Dermis microvascular lymphatic vessel endothelial cell (primary cell): ENCODE measurements at regions not wholly inside any gene's neighbourhood (a gene's known extent, or its start where the extent isn't known, plus 50 kb on each side); places are given as distances from the start of the nearest gene placed in this dataset.
A peak's percentile ranks its signal among the peaks of the same experiment; 100 is the strongest.

Experiments used
- DNase-seq, 2 donors: peaks; one replicate each; pipeline versions ENCODE4 v3.0.0 to v3.0.0-alpha.2; 2010; ENCODE audit warnings: low read depth in 2 of 2

DNA sequence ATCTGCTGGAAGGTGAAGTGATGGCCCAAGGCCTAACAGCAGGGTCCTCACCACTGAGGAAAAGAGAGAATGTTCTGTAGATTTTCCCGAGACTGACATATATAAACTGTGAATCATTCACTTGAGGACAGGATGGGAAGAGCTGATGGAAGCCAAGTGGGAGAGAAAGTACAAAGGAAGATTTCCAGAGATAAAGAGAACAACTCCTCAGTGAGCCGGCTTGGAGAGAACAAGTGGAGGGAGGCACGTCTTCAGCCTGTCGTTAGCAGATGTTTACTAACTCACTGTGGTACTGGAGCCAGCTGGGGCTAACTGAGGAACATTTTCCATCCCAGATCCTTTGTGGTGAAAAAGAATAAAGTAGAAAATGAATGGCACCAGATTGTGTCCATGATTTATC lies 552.9 kb upstream of the TNP1 start:
- DNase-seq: no peak

DNA sequence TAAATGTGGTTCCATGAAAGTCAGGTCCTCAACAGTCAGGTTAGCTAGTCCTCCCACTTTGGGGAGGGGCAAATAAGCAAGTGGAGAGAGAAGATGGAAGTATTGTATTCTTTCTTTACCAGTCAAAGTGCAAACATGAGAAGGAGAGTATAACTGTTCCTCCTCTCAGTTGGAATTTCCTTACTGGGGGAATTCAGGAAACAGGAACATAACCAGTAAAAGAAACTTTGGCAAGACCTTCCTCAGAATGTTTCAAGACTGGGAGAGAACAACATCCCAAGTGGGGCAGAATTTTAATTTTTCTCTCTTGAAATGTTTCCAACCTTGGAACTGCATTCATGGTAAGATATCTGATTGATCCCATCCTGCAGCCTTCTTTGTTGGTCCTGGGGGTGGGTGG lies 552.4 kb upstream of the TNP1 start:
- no peak for DNase-seq

DNA sequence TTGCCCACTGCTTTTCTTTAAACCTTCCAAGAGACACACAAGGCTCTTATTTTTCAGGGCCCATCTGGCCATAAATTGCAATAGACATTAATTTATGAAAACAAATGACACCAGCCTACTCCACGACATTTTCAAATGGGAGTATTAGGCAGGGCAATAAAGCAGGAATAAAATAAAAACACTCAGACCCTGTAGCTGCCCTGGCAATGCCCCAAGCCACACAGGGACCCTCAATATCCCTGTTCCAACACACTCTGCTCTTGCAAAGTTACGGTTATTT lies 550.8 kb upstream of the TNP1 start:
- DNase-seq: no peak

DNA sequence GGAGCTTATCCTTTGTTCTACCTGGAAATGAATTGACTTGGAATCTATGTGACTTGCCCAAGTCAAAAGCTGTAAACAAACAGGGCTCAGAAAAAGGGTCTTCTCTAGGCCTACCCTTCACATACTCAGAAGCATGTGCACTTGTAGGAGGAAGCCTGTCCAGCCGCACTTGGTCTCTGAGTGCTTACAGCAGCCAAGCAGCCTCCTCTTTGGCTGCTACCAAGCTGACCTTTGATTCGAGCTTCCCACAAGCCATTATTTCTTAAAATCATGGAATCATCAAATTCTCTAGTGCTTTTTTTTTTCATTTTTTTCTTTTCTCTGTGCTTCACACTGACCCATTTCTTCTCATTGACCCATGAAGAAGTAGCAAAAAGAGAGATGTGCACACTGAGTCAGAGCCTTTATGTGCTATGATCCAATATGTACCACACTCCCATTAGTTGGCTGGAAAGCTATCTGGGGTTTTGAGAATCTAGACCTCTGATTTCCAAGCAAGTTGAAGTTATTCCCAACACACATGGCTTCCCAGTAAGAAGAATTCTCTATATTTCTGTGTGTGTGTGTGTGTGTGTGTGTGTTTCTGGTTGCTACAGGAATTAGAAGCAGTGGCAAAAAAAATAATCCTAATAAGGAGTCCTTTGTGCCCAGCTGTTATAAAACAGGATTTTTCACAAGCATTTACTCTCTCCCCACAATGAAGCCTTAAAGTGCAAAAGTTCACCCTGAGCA lies 550.3 kb upstream of the TNP1 start:
- DNase-seq: no peak

DNA sequence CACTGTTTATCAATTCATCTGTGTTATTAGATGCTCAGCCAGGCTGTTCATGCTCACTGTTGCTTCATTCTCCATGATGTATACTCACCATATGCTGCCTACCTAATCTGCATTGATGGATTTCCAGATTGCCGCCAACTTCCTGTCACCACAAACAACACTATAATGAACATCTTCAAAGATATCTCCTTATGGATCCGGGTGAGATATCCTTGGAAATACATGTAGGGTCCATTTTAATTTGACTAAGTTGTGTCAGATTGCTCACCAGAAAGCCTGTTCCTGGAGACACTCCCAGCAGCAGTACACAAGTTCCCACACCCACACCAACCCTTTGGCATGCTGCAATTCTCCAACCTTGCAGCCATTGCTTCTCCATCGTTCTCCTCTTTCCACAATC lies 547.5 kb upstream of the TNP1 start:
- no peak for DNase-seq

DNA sequence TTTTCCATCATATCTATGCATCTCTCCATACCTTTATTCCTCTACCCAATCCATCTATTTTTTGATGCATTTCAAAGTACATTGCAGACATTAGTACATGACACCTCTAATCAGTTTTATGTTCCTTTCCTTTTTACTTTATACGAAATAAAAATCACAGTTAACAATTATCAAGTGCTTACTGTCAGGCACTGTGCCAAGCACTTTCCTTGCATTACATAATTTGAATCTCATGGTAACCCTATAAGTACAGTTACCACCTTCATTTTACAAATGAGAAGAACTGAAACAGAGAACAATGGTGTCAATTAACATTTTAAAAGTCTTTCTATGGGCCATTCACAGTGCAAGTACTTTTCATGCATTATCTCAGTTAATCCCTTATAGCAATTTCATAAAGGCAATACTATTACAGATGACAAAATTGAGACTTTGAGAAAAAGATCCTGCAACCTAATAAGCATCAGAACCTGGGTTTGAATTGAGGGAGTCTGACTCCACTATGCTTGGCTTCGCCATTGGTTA lies 544.4 kb upstream of the TNP1 start:
- no peak for DNase-seq

DNA sequence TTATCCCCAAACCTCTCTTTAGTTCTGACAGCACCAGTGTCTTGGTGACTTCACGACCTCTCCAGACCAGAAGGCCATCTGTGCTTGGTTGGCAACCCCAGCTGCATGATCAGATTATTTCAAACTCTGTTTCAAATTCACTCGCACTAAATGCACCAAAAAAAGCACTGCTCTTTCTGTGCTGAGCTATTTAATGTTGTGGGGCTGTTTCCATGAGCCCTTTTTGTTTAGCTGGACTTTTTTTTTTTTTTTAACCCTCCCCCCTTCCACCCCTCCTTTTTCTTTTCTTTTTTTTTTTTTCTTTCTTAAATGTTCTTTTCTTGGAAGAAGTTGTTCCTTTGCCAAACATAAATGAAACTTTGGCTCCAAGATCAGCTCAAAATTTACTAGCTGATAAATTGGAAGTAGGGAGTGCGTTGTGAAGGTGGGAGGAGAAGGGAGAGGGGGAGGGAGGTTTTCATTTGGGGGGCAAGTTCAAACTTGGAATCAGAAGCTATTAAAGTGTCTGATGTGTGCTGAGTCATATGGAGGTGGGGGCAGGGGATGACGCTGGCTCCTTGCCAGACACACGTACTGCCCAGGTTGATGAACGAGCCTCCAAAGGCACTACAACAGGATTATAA lies 543.0 kb upstream of the TNP1 start:
- DNase-seq: peak in 1 of 2 donors; percentile 5

DNA sequence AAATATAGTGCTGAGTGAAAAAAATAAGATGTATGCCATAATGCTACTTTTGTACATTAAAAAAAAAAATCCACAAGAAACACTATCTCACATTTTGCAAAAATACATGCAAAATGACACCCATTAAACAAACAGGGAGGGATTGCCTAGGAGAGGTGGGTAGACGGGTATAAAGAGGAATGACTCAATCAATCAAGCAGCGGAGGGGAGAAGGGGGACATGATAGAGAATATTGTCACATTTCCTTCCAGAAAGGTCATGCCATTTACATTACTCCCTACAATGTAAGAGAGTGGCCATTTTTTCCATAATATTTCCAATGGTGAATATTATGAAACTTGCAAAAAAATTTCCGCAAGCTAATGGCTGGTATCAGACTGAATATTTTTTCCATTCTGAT lies 542.3 kb upstream of the TNP1 start:
- DNase-seq: no peak

DNA sequence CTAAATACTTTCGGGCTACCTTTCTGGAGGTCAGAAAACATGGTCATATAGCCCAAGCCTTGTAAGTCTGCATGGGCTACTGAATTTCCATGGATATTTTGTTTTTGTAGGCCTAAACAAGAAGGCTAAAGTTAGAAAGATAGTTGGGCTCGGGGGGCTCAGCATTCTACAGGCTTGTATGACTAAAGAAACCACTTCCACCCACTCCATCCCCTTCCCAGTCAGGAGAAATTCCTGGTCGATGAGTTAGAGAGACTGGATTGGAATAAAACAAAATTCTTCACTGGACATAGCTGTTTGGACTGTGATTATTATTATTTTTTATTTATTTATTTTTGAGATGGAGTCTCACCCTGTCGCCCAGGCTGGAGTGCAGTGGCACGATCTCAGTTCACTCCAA lies 539.4 kb upstream of the TNP1 start:
- no peak for DNase-seq

DNA sequence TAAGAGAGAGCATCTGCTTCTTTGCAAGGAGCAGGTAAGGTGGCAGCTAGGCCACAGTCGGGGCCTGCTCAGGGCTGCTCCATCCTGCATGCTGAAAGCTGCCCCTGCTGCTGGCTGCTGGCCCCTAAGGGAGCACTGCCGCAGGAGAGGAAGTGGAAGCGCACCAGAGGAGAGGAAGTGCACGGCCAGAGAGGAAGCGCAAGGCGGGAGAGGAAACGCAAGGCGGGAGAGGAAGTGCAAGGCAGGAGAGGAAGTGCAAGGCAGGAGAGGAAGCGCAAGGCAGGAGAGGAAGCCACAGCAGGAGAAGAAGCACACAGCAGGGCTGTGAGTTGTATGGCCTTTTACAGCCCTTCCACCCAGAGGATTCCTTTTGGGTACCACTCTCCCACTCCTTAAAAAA lies 539.0 kb upstream of the TNP1 start:
- DNase-seq: no peak

DNA sequence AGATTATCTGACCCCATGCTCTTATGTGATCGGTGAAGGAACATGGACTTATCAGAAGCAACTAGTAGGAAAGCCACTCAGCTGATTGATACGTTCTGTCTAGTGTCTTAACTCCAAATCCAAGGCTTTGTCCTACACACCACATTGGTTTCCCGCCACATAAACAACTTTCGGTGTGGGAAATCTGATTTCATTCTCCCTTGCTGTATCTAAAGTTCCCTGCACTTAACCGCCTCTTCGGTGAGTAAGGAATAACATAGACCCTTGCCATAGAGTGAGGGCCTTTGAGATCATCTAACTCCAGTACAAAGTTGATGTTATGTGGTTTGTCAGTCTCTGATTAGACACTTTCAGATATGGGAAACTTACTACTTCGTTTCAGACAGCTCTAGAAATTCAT lies 538.2 kb upstream of the TNP1 start:
- no peak for DNase-seq

DNA sequence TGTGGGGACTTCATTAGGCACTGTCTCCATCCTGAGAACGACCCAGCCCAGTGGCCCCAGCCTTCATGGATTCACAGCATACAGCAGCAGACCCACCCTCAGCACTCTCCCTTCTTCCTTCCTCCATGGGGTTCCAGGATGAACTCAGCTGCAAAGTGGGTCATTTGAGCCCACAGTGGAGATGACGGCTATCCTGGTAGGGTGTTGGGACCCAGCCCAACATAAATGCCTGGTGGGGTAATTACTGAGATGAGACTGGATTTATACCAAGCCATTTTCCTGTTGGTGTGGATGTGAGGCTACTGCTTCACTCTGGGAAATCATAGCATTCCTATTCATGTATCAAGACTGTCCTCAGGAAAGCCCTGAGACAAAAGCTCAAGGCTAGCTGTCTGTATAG lies 536.7 kb upstream of the TNP1 start:
- no peak for DNase-seq

DNA sequence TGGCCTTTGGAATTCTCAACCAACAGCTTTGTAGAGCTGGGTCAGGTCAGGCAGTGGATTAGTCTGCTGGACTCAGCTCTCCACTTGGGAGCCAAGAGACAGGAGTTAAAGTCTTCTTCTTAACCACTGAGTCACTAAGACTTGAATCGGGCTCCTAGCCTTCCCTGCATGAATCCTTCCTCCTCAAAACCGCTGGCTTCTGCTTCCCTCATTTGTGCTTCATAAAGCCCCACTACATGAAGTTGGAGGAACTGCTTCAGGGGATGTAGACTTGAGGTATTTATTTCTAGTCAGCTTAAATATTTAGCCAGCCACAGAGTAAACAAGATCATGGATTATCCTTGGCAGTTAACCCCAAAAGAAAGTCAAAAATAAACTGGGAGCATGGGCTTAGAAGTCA lies 536.3 kb upstream of the TNP1 start:
- no peak for DNase-seq

DNA sequence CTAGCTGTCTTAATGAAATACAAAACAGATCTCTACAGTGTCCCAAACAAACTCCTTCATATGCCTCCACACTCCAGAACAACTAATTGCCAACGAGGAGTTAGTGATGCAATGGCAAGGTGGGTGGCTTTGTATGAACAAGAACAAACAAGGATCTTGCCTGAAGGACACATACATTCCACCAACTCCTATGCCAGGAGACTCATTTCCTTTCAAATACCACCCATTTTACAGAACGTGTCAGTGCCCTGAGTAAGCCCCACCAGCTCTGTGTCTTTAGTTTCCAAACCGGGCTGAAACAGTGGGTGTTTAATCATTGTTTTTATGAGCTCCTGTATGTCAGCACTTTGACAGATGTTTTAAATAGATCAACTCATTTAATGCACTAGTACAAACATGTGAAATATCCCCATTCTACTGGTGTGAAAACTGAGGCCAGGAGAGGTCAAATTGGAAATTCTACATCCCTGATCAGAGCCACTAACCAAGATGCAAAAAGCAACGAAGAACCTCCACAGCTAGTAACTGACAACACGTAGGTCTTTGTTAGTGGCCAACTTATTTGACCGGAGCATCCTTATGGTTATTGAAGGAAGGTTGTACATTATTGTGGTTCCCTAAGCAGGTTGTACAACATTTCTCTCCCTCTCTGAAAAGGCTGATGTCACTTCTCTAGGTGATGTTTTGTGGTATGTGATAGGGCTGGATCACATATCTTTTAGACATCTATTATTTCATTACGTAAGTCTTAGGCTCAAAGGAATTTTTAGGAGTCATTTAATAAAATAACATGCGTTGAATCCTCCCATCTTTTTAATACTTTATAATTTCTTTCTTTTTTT lies 534.9 kb upstream of the TNP1 start:
- no peak for DNase-seq

DNA sequence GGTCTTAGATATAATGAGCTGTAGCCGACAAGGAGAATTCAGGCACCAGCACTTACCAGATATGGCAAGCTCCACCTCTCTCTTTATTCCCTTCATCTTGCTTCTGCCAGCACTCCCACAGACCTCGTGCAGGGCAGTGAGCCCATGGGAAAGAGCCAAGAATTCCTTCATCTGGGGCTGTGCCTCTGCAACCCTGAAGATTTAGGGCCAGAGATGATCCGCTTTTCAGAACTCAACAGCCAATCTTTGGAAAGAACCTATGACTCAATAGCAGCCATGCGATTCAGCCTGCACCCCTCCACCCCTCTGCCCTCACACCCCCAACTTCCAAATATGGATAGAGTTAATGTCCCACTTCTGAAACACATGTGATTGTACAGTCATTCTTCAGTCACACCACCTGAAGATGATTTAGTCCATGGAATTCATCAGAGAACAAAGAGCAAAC lies 533.7 kb upstream of the TNP1 start:
- no peak for DNase-seq

DNA sequence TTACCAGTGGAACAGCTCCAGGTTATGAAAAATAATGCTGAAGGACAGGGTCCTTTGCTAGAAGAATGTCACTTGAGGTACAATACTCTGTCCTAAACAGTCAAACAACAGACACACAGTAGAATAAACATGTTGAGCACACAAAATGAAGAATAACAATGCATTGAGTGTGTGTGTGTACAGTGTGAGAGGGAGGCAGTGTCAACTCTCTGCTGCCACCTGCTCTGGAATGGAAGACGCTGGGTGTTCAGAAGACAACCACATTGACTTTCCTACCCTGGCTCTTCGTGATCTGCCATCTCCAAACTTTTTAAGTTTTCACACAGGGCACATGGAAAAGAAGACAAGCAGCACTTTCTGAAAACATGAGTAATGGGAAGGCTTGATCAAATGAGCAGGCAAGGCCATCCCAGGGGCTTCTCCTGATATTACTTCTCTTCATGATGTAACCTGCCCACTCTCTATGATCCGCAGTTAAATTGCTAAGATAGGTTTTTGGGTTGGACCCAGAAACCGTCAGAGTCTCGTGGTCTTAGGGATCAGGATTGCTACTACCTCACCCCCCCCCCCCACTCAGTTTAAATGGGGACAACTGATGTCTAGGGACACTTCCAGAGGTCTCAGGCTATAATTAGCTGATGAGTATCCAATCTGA lies 533.2 kb upstream of the TNP1 start:
- no peak for DNase-seq

DNA sequence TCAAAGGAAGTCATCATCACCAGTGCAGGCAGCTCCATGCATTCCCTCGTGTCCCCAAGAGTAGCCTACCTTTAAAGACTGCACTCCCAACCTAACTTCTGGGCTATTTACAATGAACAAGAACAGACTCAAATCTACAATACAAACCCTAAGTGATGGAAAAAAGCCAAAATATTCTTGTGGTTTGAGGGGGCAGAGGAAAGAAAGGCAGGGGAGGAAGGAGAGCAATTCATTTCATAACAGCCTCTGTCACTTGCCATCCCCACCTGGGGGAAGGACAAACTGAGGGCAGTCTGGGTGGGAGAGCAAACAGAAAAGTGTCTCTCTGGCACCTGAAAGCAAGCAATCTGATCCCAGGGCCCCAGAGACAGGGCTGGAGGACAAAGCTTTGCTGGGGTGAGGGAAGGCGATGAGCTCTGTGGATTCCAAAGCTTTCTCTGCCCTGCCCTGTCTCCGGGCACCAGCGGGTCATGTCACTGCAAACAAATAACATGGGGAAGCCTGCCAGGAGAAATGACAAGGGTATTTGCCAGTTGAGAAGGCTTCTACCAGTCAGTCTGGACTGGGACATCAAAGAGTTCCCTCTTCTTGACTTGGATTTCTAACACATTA lies 528.0 kb upstream of the TNP1 start:
- no peak for DNase-seq

DNA sequence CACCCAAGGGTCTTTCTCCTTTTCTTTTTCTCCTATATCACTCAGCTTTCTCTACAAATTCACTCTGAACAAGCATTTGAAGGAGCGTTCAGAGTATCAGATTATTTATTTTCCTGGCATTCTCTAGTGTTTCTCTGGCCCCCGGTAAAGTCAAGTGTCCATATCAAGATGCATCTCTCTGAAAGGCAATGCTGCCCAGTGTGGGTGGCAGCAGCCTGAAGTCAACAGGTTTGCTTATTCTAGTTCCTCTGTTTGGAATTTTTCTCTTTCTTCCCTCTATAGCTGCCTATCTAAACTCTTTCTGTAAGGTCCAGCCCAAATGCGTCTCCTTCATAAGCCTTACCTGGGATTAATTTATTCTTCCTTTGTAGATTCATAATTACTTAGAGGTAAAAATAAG lies 526.2 kb upstream of the TNP1 start:
- no peak for DNase-seq

DNA sequence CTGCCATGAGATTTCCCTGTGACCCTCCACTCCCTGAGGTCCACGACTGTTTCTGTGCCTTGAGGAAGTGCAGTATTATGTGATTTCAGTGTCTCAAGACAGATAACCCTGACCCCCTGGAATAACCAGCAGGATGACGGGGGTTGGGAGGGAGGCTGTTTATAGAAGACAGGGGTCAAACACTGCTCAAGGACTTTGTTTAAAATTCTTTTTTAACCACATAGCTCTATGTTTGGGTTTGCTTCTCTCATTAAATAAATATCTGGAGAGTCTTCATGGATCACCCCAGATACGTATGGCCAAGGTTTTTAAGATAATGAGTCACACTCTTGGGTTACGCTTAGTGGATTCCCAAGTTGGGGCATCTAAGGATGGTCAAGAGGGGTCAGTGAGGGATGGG lies 523.8 kb upstream of the TNP1 start:
- DNase-seq: no peak

DNA sequence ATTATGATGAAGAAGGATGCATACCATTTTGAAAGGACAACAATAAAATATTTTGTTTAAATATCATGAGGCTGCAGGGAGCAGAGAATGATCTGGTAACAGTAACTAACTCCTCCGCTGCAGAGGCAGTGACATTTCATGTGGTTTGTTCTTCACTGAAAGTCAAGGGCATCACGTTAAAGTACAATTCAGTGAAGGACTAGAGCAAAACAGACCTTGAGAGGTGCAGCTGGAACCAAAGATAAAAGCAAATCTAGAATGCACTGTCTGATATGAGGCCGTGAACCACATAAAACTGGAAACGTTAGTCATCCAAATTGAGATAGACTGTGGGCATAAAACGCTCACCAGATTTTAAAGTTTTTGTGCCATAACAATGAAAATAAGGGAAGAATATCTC lies 522.9 kb upstream of the TNP1 start:
- DNase-seq: no peak

DNA sequence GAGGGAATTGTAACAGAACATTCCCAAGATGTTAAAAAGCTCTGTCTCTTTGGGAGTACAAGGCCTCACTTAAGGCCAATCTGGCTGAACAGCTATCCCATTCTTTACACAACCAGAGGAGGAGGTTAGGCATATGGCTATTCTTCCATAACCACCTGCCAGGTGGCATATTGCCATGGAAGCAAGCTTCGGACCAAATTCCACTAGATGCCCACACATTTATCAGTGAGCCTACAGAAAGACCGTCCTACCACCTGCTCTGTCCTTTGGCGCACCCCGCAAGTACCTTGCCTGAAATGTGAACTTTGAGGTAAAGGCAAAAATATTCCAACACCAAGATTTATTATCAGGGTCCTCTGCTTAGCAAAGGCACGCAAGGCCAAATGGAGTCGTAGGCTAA lies 519.9 kb upstream of the TNP1 start:
- no peak for DNase-seq

DNA sequence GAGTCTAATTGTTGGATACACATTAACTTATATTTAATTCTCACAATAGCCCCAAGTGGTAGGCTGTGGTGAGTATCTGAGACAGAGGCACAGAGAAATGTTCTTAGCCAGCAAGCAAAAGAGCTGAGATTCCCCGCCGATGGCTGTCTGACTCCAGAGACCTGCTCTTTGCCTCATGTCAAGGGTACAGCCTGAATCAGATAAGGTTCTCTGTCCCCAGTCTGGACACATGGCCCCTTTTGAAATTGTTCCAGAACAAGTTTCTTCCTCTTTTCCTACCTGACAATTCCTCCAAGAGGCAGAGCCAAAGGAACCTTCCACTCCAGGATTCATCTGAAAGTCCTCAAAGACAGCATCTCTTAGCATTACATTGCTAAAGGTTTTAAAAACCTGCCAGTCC lies 512.9 kb upstream of the TNP1 start:
- no peak for DNase-seq
